Neural cell (in vitro differentiated cells): ENCODE measurements at regions not wholly inside any gene's neighbourhood (a gene's known extent, or its start where the extent isn't known, plus 50 kb on each side); places are given as distances from the start of the nearest gene placed in this dataset.

Experiments
- H2AFZ ChIP-seq: fragments of 200-600, 300-800 bp; sonication (generic), shearing (Covaris generic); 2 replicates; pipeline ENCODE4 v1.6.0; 2014; ENCODE audit warnings: low read depth, mild to moderate bottlenecking, antibody characterized with exemption, low read length, moderate library complexity
- H3F3A ChIP-seq: fragments of 200-600 bp; shearing (Covaris generic); 2 replicates; pipeline ENCODE4 v1.6.1; 2016; ENCODE audit warnings: mild to moderate bottlenecking, moderate library complexity, mixed read lengths, antibody characterized with exemption, low read length; ENCODE audit not compliant: insufficient read depth, poor library complexity, severe bottlenecking
- H3K27ac ChIP-seq: fragments of 200-600, 300-800 bp; sonication (generic), shearing (Covaris generic); 2 replicates; pipeline ENCODE4 v1.5.1; 2014; ENCODE audit warnings: mild to moderate bottlenecking, low read length, moderate library complexity
- H3K27me3 ChIP-seq: fragments of 300-800, 200-600 bp; sonication (generic), shearing (Covaris generic); 2 replicates; pipeline ENCODE4 v1.6.0; 2014; ENCODE audit warnings: mild to moderate bottlenecking, low read depth, low read length, moderate library complexity; ENCODE audit not compliant: insufficient read depth
- H3K36me3 ChIP-seq: fragments of 300-800, 200-600 bp; sonication (generic), shearing (Covaris generic); 2 replicates; pipeline ENCODE4 v1.5.1; 2014; ENCODE audit warnings: mild to moderate bottlenecking, antibody characterized with exemption, low read length, moderate library complexity; ENCODE audit not compliant: insufficient read depth
- H3K4me2 ChIP-seq: fragments of 300-800, 200-600 bp; sonication (generic), shearing (Covaris generic); 2 replicates; pipeline ENCODE4 v1.6.0; 2014; ENCODE audit warnings: mild to moderate bottlenecking, low read length
- H3K4me3 ChIP-seq: fragments of 300-800, 200-600 bp; sonication (generic), shearing (Covaris generic); 2 replicates; pipeline ENCODE4 v1.5.1; 2014; ENCODE audit warnings: mild to moderate bottlenecking, low read length, moderate library complexity
- H3K79me2 ChIP-seq: fragments of 200-600 bp; shearing (Covaris generic); replicated peaks from 2 replicates; pipeline ENCODE4 v1.6.0; 2014; ENCODE audit warnings: mild to moderate bottlenecking, low read length, moderate library complexity; ENCODE audit not compliant: insufficient read depth
- H3K9ac ChIP-seq: fragments of 300-800, 200-600 bp; sonication (generic), shearing (Covaris generic); 2 replicates; pipeline ENCODE4 v1.6.1; 2016; ENCODE audit warnings: mild to moderate bottlenecking, low read length, mixed read lengths
- H3K9me2 ChIP-seq: fragments of 200-600 bp; shearing (Covaris generic); 2 replicates; pipeline ENCODE4 v1.6.1; 2016; ENCODE audit warnings: mild to moderate bottlenecking, low read length, mixed read lengths; ENCODE audit not compliant: insufficient read depth
- H3K9me3 ChIP-seq: fragments of 200-600, 300-800 bp; sonication (generic), shearing (Covaris generic); 2 replicates; pipeline ENCODE4 v1.6.1; 2016; ENCODE audit warnings: mild to moderate bottlenecking, mixed run types, low read length, moderate library complexity, mixed read lengths
- H4K20me1 ChIP-seq: fragments of 200-600 bp; shearing (Covaris generic); 2 replicates; pipeline ENCODE4 v1.6.1; 2016; ENCODE audit warnings: mild to moderate bottlenecking, mixed run types; ENCODE audit not compliant: insufficient read depth
- CTCF ChIP-seq: fragments of 450-650 bp; IDR thresholded peaks from 2 replicates; pipeline ENCODE4 v1.5.1; 2014; ENCODE audit warnings: antibody characterized with exemption, mild to moderate bottlenecking, moderate library complexity; ENCODE audit not compliant: poor library complexity, severe bottlenecking
- EP300 ChIP-seq: fragments of 450-650 bp; conservative IDR thresholded peaks from 2 replicates; pipeline ENCODE4 v1.6.1; 2014; ENCODE audit warnings: antibody characterized with exemption, mild to moderate bottlenecking, moderate library complexity; ENCODE audit not compliant: poor library complexity, severe bottlenecking
- EZH2 ChIP-seq: fragments of 200-600, 300-800 bp; shearing (Covaris generic), sonication (generic); IDR thresholded peaks from 2 replicates; pipeline ENCODE4 v1.6.1; 2014; ENCODE audit warnings: antibody characterized with exemption, low read length, borderline replicate concordance, mild to moderate bottlenecking; ENCODE audit not compliant: insufficient read depth, poor library complexity, severe bottlenecking
- MXI1 ChIP-seq: fragments of 450-650 bp; conservative IDR thresholded peaks from 2 replicates; pipeline ENCODE4 v1.6.1; 2014; ENCODE audit warnings: antibody characterized with exemption, mild to moderate bottlenecking; ENCODE audit not compliant: poor library complexity, severe bottlenecking
- POLR2AphosphoS5 ChIP-seq: IDR thresholded peaks from 2 replicates; pipeline ENCODE4 v1.6.1; 2012
- SMC3 ChIP-seq: fragments of 450-650 bp; conservative IDR thresholded peaks from 2 replicates; pipeline ENCODE4 v1.6.1; 2014; ENCODE audit warnings: antibody characterized with exemption, mild to moderate bottlenecking, moderate library complexity; ENCODE audit not compliant: poor library complexity
- TAF1 ChIP-seq: IDR thresholded peaks from 2 replicates; pipeline ENCODE4 v1.6.1; 2012; ENCODE audit warnings: low read depth
- TF ChIP-seq, protein P1 (sequence below): IDR thresholded peaks from 2 replicates; pipeline ENCODE4 v1.6.1; 2012; ENCODE audit warnings: borderline replicate concordance

DNA sequence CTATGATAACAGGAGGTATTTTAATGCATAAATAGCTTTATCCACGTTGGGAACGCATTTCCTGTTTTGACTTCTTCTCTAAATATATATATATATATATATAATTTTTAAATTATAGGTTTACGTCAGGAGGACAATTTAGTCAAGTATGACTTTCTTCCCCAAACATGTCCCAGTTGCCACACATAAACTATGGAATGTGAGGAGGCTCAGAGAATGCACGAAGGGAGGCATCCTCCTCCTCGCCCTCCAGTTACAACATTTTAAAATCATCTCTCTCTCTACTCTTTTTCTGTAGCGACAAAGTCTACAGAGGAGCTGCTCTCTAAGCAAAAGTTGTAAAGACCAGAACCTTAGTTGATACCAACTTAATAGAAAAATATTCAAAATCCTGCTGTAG is 106.9 kb upstream of the LYZL1 start:
- Histone ChIP-seq H3K79me2 (no peaks in the 10 kb centered on the region), H3K27ac (no peak overlapping the region), H3K9me3 (no peaks in the 10 kb centered on the region), H3K9ac (no peak overlapping the region), H3F3A (no peaks in the 10 kb centered on the region), H3K36me3 (no peaks in the 10 kb centered on the region), H2AFZ (no peak overlapping the region), H3K9me2 (no peaks in the 10 kb centered on the region), H3K4me2 (no peak overlapping the region), H3K27me3 (no peaks in the 10 kb centered on the region), H4K20me1 (no peaks in the 10 kb centered on the region), H3K4me3 (no peak overlapping the region)
- TF ChIP-seq, protein P1, sequence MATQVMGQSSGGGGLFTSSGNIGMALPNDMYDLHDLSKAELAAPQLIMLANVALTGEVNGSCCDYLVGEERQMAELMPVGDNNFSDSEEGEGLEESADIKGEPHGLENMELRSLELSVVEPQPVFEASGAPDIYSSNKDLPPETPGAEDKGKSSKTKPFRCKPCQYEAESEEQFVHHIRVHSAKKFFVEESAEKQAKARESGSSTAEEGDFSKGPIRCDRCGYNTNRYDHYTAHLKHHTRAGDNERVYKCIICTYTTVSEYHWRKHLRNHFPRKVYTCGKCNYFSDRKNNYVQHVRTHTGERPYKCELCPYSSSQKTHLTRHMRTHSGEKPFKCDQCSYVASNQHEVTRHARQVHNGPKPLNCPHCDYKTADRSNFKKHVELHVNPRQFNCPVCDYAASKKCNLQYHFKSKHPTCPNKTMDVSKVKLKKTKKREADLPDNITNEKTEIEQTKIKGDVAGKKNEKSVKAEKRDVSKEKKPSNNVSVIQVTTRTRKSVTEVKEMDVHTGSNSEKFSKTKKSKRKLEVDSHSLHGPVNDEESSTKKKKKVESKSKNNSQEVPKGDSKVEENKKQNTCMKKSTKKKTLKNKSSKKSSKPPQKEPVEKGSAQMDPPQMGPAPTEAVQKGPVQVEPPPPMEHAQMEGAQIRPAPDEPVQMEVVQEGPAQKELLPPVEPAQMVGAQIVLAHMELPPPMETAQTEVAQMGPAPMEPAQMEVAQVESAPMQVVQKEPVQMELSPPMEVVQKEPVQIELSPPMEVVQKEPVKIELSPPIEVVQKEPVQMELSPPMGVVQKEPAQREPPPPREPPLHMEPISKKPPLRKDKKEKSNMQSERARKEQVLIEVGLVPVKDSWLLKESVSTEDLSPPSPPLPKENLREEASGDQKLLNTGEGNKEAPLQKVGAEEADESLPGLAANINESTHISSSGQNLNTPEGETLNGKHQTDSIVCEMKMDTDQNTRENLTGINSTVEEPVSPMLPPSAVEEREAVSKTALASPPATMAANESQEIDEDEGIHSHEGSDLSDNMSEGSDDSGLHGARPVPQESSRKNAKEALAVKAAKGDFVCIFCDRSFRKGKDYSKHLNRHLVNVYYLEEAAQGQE: no peak
- TF ChIP-seq EP300: no peak
- no peak for TF ChIP-seq MXI1
- TF ChIP-seq SMC3: no peak
- no peak for TF ChIP-seq POLR2AphosphoS5

GRCh38 chr10:29183301-29183945 is 105.4 kb upstream of the LYZL1 start:
- Histone ChIP-seq H3K27me3 (no peaks in the 10 kb centered on the region), H3K9ac (no peak overlapping the region), H3K36me3 (no peaks in the 10 kb centered on the region), H3K4me2 (no peak overlapping the region), H3K9me3 (no peaks in the 10 kb centered on the region), H3F3A (no peaks in the 10 kb centered on the region), H3K9me2 (no peaks in the 10 kb centered on the region), H3K79me2 (no peaks in the 10 kb centered on the region), H4K20me1 (no peaks in the 10 kb centered on the region), H2AFZ (peak overlapping the region; percentile 38), H3K27ac (peak overlapping the region; percentile 60), H3K4me3 (no peak overlapping the region)
- TF ChIP-seq POLR2AphosphoS5 (no peak), EP300 (peak; percentile 36)

DNA sequence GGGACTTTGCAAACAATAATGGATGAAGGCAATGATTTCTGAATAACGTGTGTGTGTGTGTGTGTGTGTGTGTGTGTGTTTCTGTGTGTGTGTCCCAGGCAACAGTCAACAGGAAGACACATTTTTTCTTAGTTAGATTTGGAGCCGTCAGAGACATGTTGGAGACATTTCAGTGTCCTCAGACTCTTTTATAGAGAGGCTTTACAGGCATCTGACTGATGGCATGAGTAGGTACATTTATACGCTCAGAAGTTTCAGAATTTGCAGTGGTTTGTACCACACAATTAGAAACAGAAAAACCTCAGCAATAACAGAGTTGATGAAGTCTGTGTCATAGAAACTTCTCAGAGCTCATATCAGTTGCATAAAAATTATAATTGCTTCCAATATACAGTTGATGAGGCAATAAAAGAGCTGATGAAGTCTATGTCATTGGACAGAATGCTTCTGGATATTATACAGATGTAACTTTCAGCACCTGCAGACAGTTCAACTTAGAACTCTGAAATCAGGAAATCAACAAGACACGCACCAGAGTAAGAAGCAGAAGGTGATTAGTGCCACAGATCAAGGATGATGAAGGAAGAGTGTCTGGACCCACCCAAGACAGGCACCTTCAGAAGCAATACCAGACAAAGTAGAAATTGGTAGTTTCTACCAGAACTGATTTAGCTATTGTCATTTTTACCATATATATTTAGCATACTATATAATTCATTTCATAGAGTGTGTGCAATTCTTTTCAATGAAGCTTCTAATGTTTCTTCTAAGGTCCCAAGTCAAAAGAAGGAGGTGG is 104.5 kb upstream of the LYZL1 start:
- Histone ChIP-seq H3K4me2 (no peak overlapping the region), H3K9ac (no peak overlapping the region), H2AFZ (no peak overlapping the region), H3K9me2 (no peaks in the 10 kb centered on the region), H3F3A (no peaks in the 10 kb centered on the region), H3K27me3 (no peaks in the 10 kb centered on the region), H3K9me3 (no peaks in the 10 kb centered on the region), H3K4me3 (no peak overlapping the region), H3K79me2 (no peaks in the 10 kb centered on the region), H3K27ac (no peak overlapping the region), H3K36me3 (no peaks in the 10 kb centered on the region), H4K20me1 (no peaks in the 10 kb centered on the region)
- no peak for TF ChIP-seq MXI1
- TF ChIP-seq EZH2: no peak
- TF ChIP-seq TAF1: no peak
- TF ChIP-seq, protein P1: no peak
- TF ChIP-seq CTCF: no peak
- no peak for TF ChIP-seq POLR2AphosphoS5
- no peak for TF ChIP-seq SMC3
